Islet precursor cell (in vitro differentiated cells): ENCODE measurements at regions not wholly inside any gene's neighbourhood (a gene's known extent, or its start where the extent isn't known, plus 50 kb on each side); places are given as distances from the start of the nearest gene placed in this dataset.
"Not testable (repeated sequence)": the region's sequence is repeated elsewhere in the genome, so short reads cannot be mapped to it uniquely, and the experiment has no call there.

ENCODE experiments used
- DNase-seq: peaks from one replicate; pipeline ENCODE4 v3.0.0-alpha.2; 2018

GRCh38 chr2:155880382-155880781 is 452.1 kb downstream of the NR4A2 start:
- DNase-seq: not testable (repeated sequence)

GRCh38 chr2:155879900-155880299 is 452.6 kb downstream of the NR4A2 start:
- peak; percentile 52 for DNase-seq

GRCh38 chr2:155872396-155872795 is 460.1 kb downstream of the NR4A2 start:
- no peak for DNase-seq

- no peak for DNase-seq
These were observed 460.6 kb downstream of the NR4A2 start for GRCh38 chr2:155871940-155872339.

- no peak for DNase-seq
These were observed 465.0 kb downstream of the NR4A2 start for GRCh38 chr2:155867564-155867963.

- no peak for DNase-seq
These were observed 466.0 kb downstream of the NR4A2 start for GRCh38 chr2:155866477-155866876.

GRCh38 chr2:155852156-155852555 is 480.4 kb downstream of the NR4A2 start:
- no peak for DNase-seq

- no peak for DNase-seq
These were observed 486.3 kb downstream of the NR4A2 start for GRCh38 chr2:155846259-155846658.

GRCh38 chr2:155844461-155844860 is 488.1 kb downstream of the NR4A2 start:
- DNase-seq: no peak

- DNase-seq: peak; percentile 59
These were observed 490.4 kb downstream of the NR4A2 start for GRCh38 chr2:155842103-155842502.

GRCh38 chr2:155841442-155841841 is 491.1 kb downstream of the NR4A2 start:
- no peak for DNase-seq

- no peak for DNase-seq
These were observed 491.9 kb downstream of the NR4A2 start for GRCh38 chr2:155840661-155841060.

- DNase-seq: no peak
These were observed 492.5 kb downstream of the NR4A2 start for GRCh38 chr2:155839991-155840390.

- DNase-seq: no peak
These were observed 493.1 kb downstream of the NR4A2 start for GRCh38 chr2:155839436-155839835.

GRCh38 chr2:155836439-155836838 is 496.1 kb downstream of the NR4A2 start:
- DNase-seq: no peak

GRCh38 chr2:155830817-155831579 is 501.5 kb downstream of the NR4A2 start:
- no peak for DNase-seq

GRCh38 chr2:155830351-155830750 is 502.2 kb downstream of the NR4A2 start:
- no peak for DNase-seq

- DNase-seq: no peak
These were observed 506.6 kb downstream of the NR4A2 start for GRCh38 chr2:155825876-155826275.

GRCh38 chr2:155815851-155816250 is 516.7 kb downstream of the NR4A2 start:
- peak; percentile 75 for DNase-seq

GRCh38 chr2:155815275-155815674 is 517.2 kb downstream of the NR4A2 start:
- no peak for DNase-seq

- DNase-seq: no peak
These were observed 522.1 kb downstream of the NR4A2 start for GRCh38 chr2:155810411-155810810.

GRCh38 chr2:155802888-155803287 is 529.6 kb downstream of the NR4A2 start:
- DNase-seq: no peak

- DNase-seq: no peak
These were observed 539.9 kb downstream of the NR4A2 start for GRCh38 chr2:155792666-155793065.

- DNase-seq: no peak
These were observed 562.0 kb downstream of the NR4A2 start for GRCh38 chr2:155770516-155770915.
